K562 (cell line): ENCODE measurements at regions not wholly inside any gene's neighbourhood (a gene's known extent, or its start where the extent isn't known, plus 50 kb on each side); places are given as distances from the start of the nearest gene placed in this dataset.

Source experiments
- ATAC-seq: fragments of 200-7000 bp; cut with Tn5 transposase; 3 replicates; pipeline ENCODE4 v1.9.1; 2020; ENCODE audit warnings: moderate library complexity
- BruUV-seq: library from RNA; stranded (reverse); fragments of 400-500 nt; replicated peaks from 2 replicates; lab custom pipeline; 2021; lab: Mats Ljungman, UMichigan
- CTCF ChIA-PET: fragments of 300-600 bp; formaldehyde crosslinking; extraction: SDS; loops from one replicate; lab custom pipeline; 2021; ENCODE audit warnings: low intra/inter-chr PET ratio; lab: Yijun Ruan, JAX
- POLR2A ChIA-PET: fragments of 300-600, 350-650 bp; sonication (Branson Sonifier 250); formaldehyde crosslinking; extraction: SDS; loops from one replicate; lab custom pipeline; 2021; ENCODE audit warnings: antibody characterized with exemption, inconsistent platforms; lab: Yijun Ruan, JAX
- DNase-seq, 4 experiments: peaks; one replicate each; pipeline versions ENCODE4 v3.0.0 to v3.0.0-alpha.2; 2011 to 2018; ENCODE audit warnings: low spot score in 3 of 4, mixed read lengths in 3 of 4; ENCODE audit errors: extremely low read depth in 1 of 4
- FAIRE-seq: peaks from 2 replicates; lab custom pipeline; 2011; peaks lifted over from hg19 to GRCh38; lab: Jason Lieb, UNC
- H2AFZ ChIP-seq: 2 replicates; pipeline ENCODE4 v1.6.0; 2011; ENCODE audit warnings: low read depth, low read length, control low read depth, inconsistent platforms
- H3K27ac ChIP-seq: fragments of 200-600 bp; 3 replicates; pipeline ENCODE4 v1.8.0; 2011; ENCODE audit warnings: low read depth, mild to moderate bottlenecking, control low read depth, inconsistent platforms, low read length, moderate library complexity, mixed read lengths; ENCODE audit errors: extremely low read depth
- H3K27me3 ChIP-seq, 2 experiments: fragments of 300-600 bp in 1 of 2; 2 replicates in 1 of 2; 3 replicates in 1 of 2; pipeline versions ENCODE4 v1.6.0 to v1.8.0; 2011; ENCODE audit warnings: inconsistent platforms in 2 of 2, low read length in 2 of 2, mild to moderate bottlenecking in 1 of 2, mixed read lengths in 1 of 2, moderate library complexity in 1 of 2; ENCODE audit not compliant: control insufficient read depth in 2 of 2, insufficient read depth in 2 of 2
- H3K36me3 ChIP-seq: fragments of 300-600 bp; 3 replicates; pipeline ENCODE4 v1.8.0; 2011; ENCODE audit warnings: mild to moderate bottlenecking, low read length, inconsistent platforms; ENCODE audit not compliant: control insufficient read depth, insufficient read depth
- H3K4me1 ChIP-seq, 2 experiments: fragments of 200-600 bp in 1 of 2; replicated peaks in 1 of 2; 2 replicates in 1 of 2; 3 replicates in 1 of 2; pipeline versions ENCODE4 v1.5.1 to v1.8.0; 2011; ENCODE audit warnings: inconsistent platforms in 2 of 2, low read length in 2 of 2, mild to moderate bottlenecking in 1 of 2, mixed read lengths in 1 of 2, moderate library complexity in 1 of 2; ENCODE audit not compliant: control insufficient read depth in 2 of 2, insufficient read depth in 2 of 2
- H3K4me2 ChIP-seq: 2 replicates; pipeline ENCODE4 v1.6.1; 2011; ENCODE audit warnings: low read length, control low read depth, inconsistent platforms, mixed read lengths; ENCODE audit not compliant: insufficient read depth
- H3K4me3 ChIP-seq: fragments of 200-600 bp; sonication (generic), shearing (Covaris generic); 2 replicates; pipeline ENCODE4 v1.5.1; 2016; ENCODE audit warnings: control low read depth, inconsistent platforms
- H3K79me2 ChIP-seq: fragments of 200-600 bp; 3 replicates; pipeline ENCODE4 v1.8.0; 2011; ENCODE audit warnings: low read length, inconsistent platforms; ENCODE audit not compliant: control insufficient read depth, insufficient read depth
- H3K9ac ChIP-seq, 2 experiments: 2 replicates each; pipeline versions ENCODE4 v1.6.0 to v1.6.1; 2011; ENCODE audit warnings: low read depth in 2 of 2, low read length in 2 of 2, control low read depth in 1 of 2, inconsistent platforms in 1 of 2, mild to moderate bottlenecking in 1 of 2, mixed read lengths in 1 of 2; ENCODE audit not compliant: insufficient read depth in 1 of 2
- H3K9me1 ChIP-seq: one replicate; pipeline ENCODE4 v1.6.0; 2011; ENCODE audit warnings: inconsistent platforms, mild to moderate bottlenecking, low read length, moderate library complexity; ENCODE audit not compliant: control insufficient read depth, insufficient read depth
- H3K9me3 ChIP-seq: replicated peaks from 2 replicates; pipeline ENCODE4 v1.5.1; 2011; ENCODE audit warnings: low read depth, low read length, inconsistent platforms; ENCODE audit not compliant: control insufficient read depth, insufficient read depth
- H4K20me1 ChIP-seq: replicated peaks from 2 replicates; pipeline ENCODE4 v1.6.1; 2011; ENCODE audit warnings: low read length, inconsistent platforms, mixed read lengths; ENCODE audit not compliant: control insufficient read depth, insufficient read depth
- ARID1B ChIP-seq: fragments of 450-650 bp; IDR thresholded peaks from 2 replicates; pipeline ENCODE4 v1.6.1; 2016; ENCODE audit warnings: antibody characterized with exemption, mild to moderate bottlenecking, inconsistent platforms
- CBFA2T2 ChIP-seq: fragments of 450-650 bp; conservative IDR thresholded peaks from 2 replicates; pipeline ENCODE4 v1.6.1; 2017; ENCODE audit warnings: mild to moderate bottlenecking
- CBFA2T3 ChIP-seq: fragments of 450-650 bp; IDR thresholded peaks from 2 replicates; pipeline ENCODE4 v1.6.1; 2017
- CCNT2 ChIP-seq: IDR thresholded peaks from 2 replicates; pipeline ENCODE4 v1.6.1; 2011; ENCODE audit warnings: borderline replicate concordance, low read depth, mild to moderate bottlenecking, moderate library complexity, mixed read lengths, low read length; ENCODE audit not compliant: insufficient read length; ENCODE audit errors: extremely low read depth
- CREM ChIP-seq: IDR thresholded peaks from 2 replicates; pipeline ENCODE4 v1.6.1; 2014; ENCODE audit warnings: antibody characterized with exemption, low read depth
- FOSL1 ChIP-seq: fragments of 200-800 bp; sonication (Bioruptor generic); conservative IDR thresholded peaks from 2 replicates; pipeline ENCODE4 v1.6.1; 2016; ENCODE audit warnings: missing genetic modification characterization, missing compliant biosample characterization
- FOXA1 ChIP-seq: fragments of 450-650 bp; IDR thresholded peaks from 2 replicates; pipeline ENCODE4 v1.6.1; 2016; ENCODE audit warnings: mild to moderate bottlenecking, borderline replicate concordance
- JUN ChIP-seq, 2 experiments: sonication (generic) in 1 of 2; formaldehyde crosslinking in 1 of 2; IDR thresholded peaks; 2 replicates each; pipeline versions ENCODE4 v1.6.1 to v1.8.0; 2012 to 2022; ENCODE audit warnings: borderline replicate concordance in 2 of 2, mild to moderate bottlenecking in 2 of 2, improper control_type of control experiment in 1 of 2, low read depth in 1 of 2, low read length in 1 of 2, missing genetic modification reagents in 1 of 2
- JUND ChIP-seq, 2 experiments: IDR thresholded peaks; 2 replicates in 1 of 2; 3 replicates in 1 of 2; pipeline ENCODE4 v1.6.1; 2011; ENCODE audit warnings: borderline replicate concordance in 2 of 2, low read depth in 2 of 2, low read length in 2 of 2, improper control_type of control experiment in 1 of 2, missing biosample characterization in 1 of 2, missing genetic modification characterization in 1 of 2, missing genetic modification reagents in 1 of 2
- NCOR1 ChIP-seq: fragments of 450-650 bp; IDR thresholded peaks from 2 replicates; pipeline ENCODE4 v1.6.1; 2016; ENCODE audit warnings: mild to moderate bottlenecking, moderate library complexity
- RUNX1 ChIP-seq: sonication (generic); IDR thresholded peaks from 2 replicates; pipeline ENCODE4 v1.6.1; 2016; ENCODE audit warnings: antibody characterized with exemption, low read depth
- SIN3B ChIP-seq: fragments of 450-650 bp; IDR thresholded peaks from 2 replicates; pipeline ENCODE4 v1.6.1; 2017; ENCODE audit warnings: low read depth, mild to moderate bottlenecking, moderate library complexity
- SMARCA4 ChIP-seq: fragments of 450-650 bp; IDR thresholded peaks from 2 replicates; pipeline ENCODE4 v1.6.1; 2016
- TCF3 ChIP-seq: sonication (generic); formaldehyde crosslinking; IDR thresholded peaks from 2 replicates; pipeline ENCODE4 v1.4.0; 2020; ENCODE audit warnings: mild to moderate bottlenecking, missing genetic modification reagents
- TRIM24 ChIP-seq, 2 experiments: fragments of 450-650 bp; IDR thresholded peaks; 2 replicates each; pipeline ENCODE4 v1.6.1; 2016
- ZBTB7A ChIP-seq: IDR thresholded peaks from 2 replicates; pipeline ENCODE4 v1.6.1; 2011; ENCODE audit warnings: low read depth, mild to moderate bottlenecking, low read length, moderate library complexity, borderline replicate concordance; ENCODE audit not compliant: control insufficient read depth
- WGBS: fragments of 100-300 bp; shearing (Covaris generic); methylation state at CpG from one replicate; pipeline ENCODE4 v1.1.6; 2016; ENCODE audit warnings: low coverage, mixed read lengths; ENCODE audit not compliant: insufficient coverage; ENCODE audit errors: missing lambda C conversion rate; 5-methylcytosine and 5-hydroxymethylcytosine counted together
- in situ Hi-C: fragments of 300-500 bp; cut with MboI; formaldehyde crosslinking; loops from 4 replicates; pipeline ENCODE4 v1.15.0; 2018; ENCODE audit warnings: inconsistent platforms, mixed read lengths
- intact Hi-C: fragments of 100-400 bp; cut with micrococcal nuclease; formaldehyde crosslinking; loops from 2 replicates; pipeline ENCODE4 v1.14.2; 2022
- TF ChIP-seq, protein P1 (sequence below): fragments of 450-650 bp; IDR thresholded peaks from 2 replicates; pipeline ENCODE4 v1.6.1; 2017; ENCODE audit warnings: antibody characterized with exemption, mild to moderate bottlenecking

DNA sequence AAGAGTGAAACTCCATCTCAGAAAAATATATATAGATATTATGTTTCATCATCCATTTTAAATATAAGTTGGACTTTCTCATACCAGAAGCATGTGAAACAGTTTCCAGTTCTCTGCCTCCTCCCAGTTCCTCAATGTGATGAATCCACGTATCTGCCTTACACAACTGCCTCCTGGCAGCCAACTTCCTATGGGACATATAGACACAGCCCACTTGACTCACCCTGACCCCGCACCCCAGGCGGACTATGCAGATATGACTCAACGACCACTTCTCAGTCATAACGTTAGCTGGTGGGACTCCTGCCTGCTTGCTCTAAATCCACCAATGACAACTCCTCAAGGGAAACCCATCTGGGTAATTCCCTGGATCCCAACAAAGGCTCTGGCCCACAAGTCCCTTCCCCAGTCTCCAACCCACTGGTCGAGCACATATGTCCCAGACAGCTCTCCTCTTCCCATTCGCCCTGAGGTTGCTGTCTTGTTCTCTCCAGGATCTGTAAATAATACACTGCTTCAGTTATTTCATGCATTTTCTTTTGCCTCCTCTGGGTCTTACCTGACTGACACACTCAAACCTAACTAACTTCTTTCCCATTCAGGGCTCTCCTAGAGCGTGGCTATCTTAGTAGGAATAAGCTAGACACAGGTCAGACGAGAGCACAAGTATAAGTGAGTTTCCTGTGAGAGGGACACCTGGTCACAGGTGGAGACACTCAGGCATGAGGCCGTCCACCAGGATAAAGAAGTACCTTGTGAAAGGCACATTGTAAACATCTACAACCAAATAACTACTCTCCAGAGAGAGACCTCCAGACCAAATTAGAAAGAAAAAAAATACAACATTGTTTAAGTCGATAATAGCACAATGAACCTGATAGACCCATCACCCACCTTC lies 548.5 kb downstream of the CD83 start:
- Histone ChIP-seq H2AFZ (peak overlapping the region; percentile 41; the same call in 1 of the 2 replicates), H3K27me3 (no peaks in the 10 kb centered on the region), H3K79me2 (no peaks in the 10 kb centered on the region), H3K27ac (no peak overlapping the region), H3K9ac (no peak overlapping the region; a peak in 1 of 4 replicates), H3K9me3 (no peaks in the 10 kb centered on the region), H3K4me1 (peaks cover 4 to 15% of the 10 kb centered on the region in 2 experiments; a peak in 3 of 5 replicates), H4K20me1 (no peaks in the 10 kb centered on the region), H3K9me1 (no peaks in the 10 kb centered on the region), H3K4me2 (no peak overlapping the region), H3K4me3 (no peak overlapping the region), H3K36me3 (no peaks in the 10 kb centered on the region)
- ChIA-PET POLR2A (interaction anchor here (1.0 kb wide), 1 partner anchor 10 kb away, joined by 3 read pairs; no protein-coding TSS in a partner anchor), CTCF (no interaction called here)
- 34% methylated on average over 11 of the region's 11 CpGs for WGBS
- in situ Hi-C loops (no loop called here), intact Hi-C loops (no loop called here)
- BruUV-seq = no TSS peak
- ATAC-seq = peak; percentile 65
- DNase-seq = peak; percentile 22 to 67 (median 40)
- peak; percentile 54 for FAIRE-seq
- TF ChIP-seq JUN (IDR thresholded peaks at IDR 0.05; ENCODE audit: borderline replicate concordance, low read depth, low read length) (peak; percentile 62; the same call in 1 of the 2 replicates), JUN (CRISPR knock-in tag; IDR thresholded peaks at IDR 0.05; ENCODE audit: borderline replicate concordance) (no peak), ARID1B (peak; percentile 58), CCNT2 (no peak), RUNX1 (no peak), ZBTB7A (peak; percentile 44; the same call in 1 of the 2 replicates), FOSL1 (tag) (peak; percentile 91), CREM (peak; percentile 36), CBFA2T3 (peak; percentile 52), NCOR1 (peak; percentile 20; the same call in 1 of the 2 replicates), SIN3B (no peak), TCF3 (CRISPR knock-in tag) (peak; percentile 46; the same call in 1 of the 2 replicates), TRIM24 (IDR thresholded peaks at IDR 0.05) (0 out of 4 replicates have a peak, but pooled peaks of 1 of the 2 experiments have one; percentile 38), SMARCA4 (0 out of 2 replicates have a peak, but pooled peaks have one; percentile 52), JUND (IDR thresholded peaks at IDR 0.05; ENCODE audit: borderline replicate concordance, low read depth, low read length) (peak; percentile 44; the same call in 1 of the 2 replicates), JUND (tag; IDR thresholded peaks at IDR 0.05; ENCODE audit: borderline replicate concordance, low read depth, low read length) (no peak), CBFA2T2 (peak; percentile 41; the same call in 1 of the 2 replicates), FOXA1 (no peak)
- TF ChIP-seq, protein P1, sequence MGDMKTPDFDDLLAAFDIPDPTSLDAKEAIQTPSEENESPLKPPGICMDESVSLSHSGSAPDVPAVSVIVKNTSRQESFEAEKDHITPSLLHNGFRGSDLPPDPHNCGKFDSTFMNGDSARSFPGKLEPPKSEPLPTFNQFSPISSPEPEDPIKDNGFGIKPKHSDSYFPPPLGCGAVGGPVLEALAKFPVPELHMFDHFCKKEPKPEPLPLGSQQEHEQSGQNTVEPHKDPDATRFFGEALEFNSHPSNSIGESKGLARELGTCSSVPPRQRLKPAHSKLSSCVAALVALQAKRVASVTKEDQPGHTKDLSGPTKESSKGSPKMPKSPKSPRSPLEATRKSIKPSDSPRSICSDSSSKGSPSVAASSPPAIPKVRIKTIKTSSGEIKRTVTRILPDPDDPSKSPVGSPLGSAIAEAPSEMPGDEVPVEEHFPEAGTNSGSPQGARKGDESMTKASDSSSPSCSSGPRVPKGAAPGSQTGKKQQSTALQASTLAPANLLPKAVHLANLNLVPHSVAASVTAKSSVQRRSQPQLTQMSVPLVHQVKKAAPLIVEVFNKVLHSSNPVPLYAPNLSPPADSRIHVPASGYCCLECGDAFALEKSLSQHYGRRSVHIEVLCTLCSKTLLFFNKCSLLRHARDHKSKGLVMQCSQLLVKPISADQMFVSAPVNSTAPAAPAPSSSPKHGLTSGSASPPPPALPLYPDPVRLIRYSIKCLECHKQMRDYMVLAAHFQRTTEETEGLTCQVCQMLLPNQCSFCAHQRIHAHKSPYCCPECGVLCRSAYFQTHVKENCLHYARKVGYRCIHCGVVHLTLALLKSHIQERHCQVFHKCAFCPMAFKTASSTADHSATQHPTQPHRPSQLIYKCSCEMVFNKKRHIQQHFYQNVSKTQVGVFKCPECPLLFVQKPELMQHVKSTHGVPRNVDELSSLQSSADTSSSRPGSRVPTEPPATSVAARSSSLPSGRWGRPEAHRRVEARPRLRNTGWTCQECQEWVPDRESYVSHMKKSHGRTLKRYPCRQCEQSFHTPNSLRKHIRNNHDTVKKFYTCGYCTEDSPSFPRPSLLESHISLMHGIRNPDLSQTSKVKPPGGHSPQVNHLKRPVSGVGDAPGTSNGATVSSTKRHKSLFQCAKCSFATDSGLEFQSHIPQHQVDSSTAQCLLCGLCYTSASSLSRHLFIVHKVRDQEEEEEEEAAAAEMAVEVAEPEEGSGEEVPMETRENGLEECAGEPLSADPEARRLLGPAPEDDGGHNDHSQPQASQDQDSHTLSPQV = 0 out of 2 replicates have a peak, but pooled peaks have one; percentile 12
